GM23248 (cell line): ENCODE measurements at regions not wholly inside any gene's neighbourhood (a gene's known extent, or its start where the extent isn't known, plus 50 kb on each side); places are given as distances from the start of the nearest gene placed in this dataset.

Experiments
- EZH2 ChIP-seq: fragments of 200-600 bp; sonication (generic); IDR thresholded peaks from 2 replicates; pipeline ENCODE4 v1.6.1; 2018; ENCODE audit warnings: antibody characterized with exemption, mild to moderate bottlenecking; ENCODE audit not compliant: insufficient read depth, poor library complexity, severe bottlenecking
- EZH2phosphoT487 ChIP-seq: fragments of 200-600 bp; sonication (generic); IDR thresholded peaks from 2 replicates; pipeline ENCODE4 v1.6.1; 2018; ENCODE audit warnings: antibody characterized with exemption, moderate library complexity, mild to moderate bottlenecking, low read depth; ENCODE audit not compliant: insufficient read depth

GRCh38 chr3:161585922-161586321, 89.3 kb downstream of the OTOL1 start:
- TF ChIP-seq EZH2 (no peak), EZH2phosphoT487 (no peak)
